ENCODE measurements at regions not wholly inside any gene's neighbourhood (a gene's known extent, or its start where the extent isn't known, plus 50 kb on each side); places are given as distances from the start of the nearest gene placed in this dataset.

DNA sequence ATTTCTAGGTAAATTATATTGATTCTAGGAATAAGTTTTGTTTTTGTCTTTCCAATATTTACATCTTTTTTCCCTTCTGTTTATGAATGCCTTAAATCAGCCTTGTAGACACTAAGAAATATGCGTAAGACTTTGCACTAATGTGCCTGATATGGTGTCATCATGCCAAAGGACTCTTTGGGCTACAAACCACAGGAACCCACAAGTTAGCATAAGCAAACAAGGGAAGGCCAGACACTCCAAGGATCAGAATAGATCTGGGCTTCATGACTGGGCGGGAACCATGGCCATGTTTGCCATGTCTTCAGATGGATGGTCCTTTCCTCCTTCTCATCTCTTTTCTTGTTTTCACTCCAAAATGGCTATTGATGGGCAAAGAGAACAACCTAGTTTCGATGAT is 242.2 kb upstream of the CHRNA7 start:
- no peak for TF ChIP-seq EZH2 (IDR thresholded peaks at IDR 0.05; ENCODE audit: borderline replicate concordance)
- no peak for TF ChIP-seq CTCF (IDR thresholded peaks at IDR 0.05; ENCODE audit: poor library complexity)

Data from hepatocyte (in vitro differentiated cells).